Fibroblast of skin of left biceps (primary cell): ENCODE measurements at regions not wholly inside any gene's neighbourhood (a gene's known extent, or its start where the extent isn't known, plus 50 kb on each side); places are given as distances from the start of the nearest gene placed in this dataset.
"Not testable (repeated sequence)": the region's sequence is repeated elsewhere in the genome, so short reads cannot be mapped to it uniquely, and the experiment has no call there.

Experiments
- DNase-seq, 2 experiments: peaks; one replicate each; pipeline ENCODE4 v3.0.0-alpha.2; 2013; ENCODE audit warnings: low read depth in 2 of 2

- DNase-seq: no peak
These were observed 145.3 kb upstream of the SLC35G4 start for GRCh38 chr18:11464129-11464528.

GRCh38 chr18:11458447-11458846, 150.9 kb upstream of the SLC35G4 start:
- DNase-seq: no peak

- DNase-seq: not testable (repeated sequence)
These were observed 151.5 kb upstream of the SLC35G4 start for GRCh38 chr18:11457853-11458252.

GRCh38 chr18:11454040-11454439, 155.4 kb upstream of the SLC35G4 start:
- no peak for DNase-seq

GRCh38 chr18:11444169-11444568, 165.2 kb upstream of the SLC35G4 start:
- not testable (repeated sequence) for DNase-seq

GRCh38 chr18:11437046-11437445, 172.3 kb upstream of the SLC35G4 start:
- DNase-seq: peak in 1 of 2 experiments; percentile 18

- no peak for DNase-seq
These were observed 177.0 kb upstream of the SLC35G4 start for GRCh38 chr18:11432360-11432811.

- DNase-seq: no peak
These were observed 179.5 kb upstream of the SLC35G4 start for GRCh38 chr18:11429876-11430275.

- peak in 1 of 2 experiments; percentile 32 for DNase-seq
These were observed 184.2 kb upstream of the SLC35G4 start for GRCh38 chr18:11425211-11425610.

GRCh38 chr18:11419338-11419737, 190.1 kb upstream of the SLC35G4 start:
- no peak for DNase-seq

- no peak for DNase-seq
These were observed 196.6 kb upstream of the SLC35G4 start for GRCh38 chr18:11412811-11413210.

GRCh38 chr18:11411048-11411447, 198.3 kb upstream of the SLC35G4 start:
- peak; percentile 93 to 95 for DNase-seq

GRCh38 chr18:11408555-11409065, 200.8 kb upstream of the SLC35G4 start:
- no peak for DNase-seq

- DNase-seq: peak; percentile 92 to 93
These were observed 201.5 kb upstream of the SLC35G4 start for GRCh38 chr18:11407940-11408339.

GRCh38 chr18:11405804-11406203, 203.6 kb upstream of the SLC35G4 start:
- DNase-seq: no peak

GRCh38 chr18:11400703-11401102, 208.7 kb upstream of the SLC35G4 start:
- no peak for DNase-seq

GRCh38 chr18:11398625-11399024, 210.8 kb upstream of the SLC35G4 start:
- no peak for DNase-seq

GRCh38 chr18:11392980-11393885, 216.2 kb upstream of the SLC35G4 start:
- no peak for DNase-seq

GRCh38 chr18:11392292-11392691, 217.1 kb upstream of the SLC35G4 start:
- DNase-seq: no peak

- DNase-seq: no peak
These were observed 217.7 kb upstream of the SLC35G4 start for GRCh38 chr18:11391661-11392060.

- DNase-seq: no peak
These were observed 220.4 kb upstream of the SLC35G4 start for GRCh38 chr18:11388755-11389680.

GRCh38 chr18:11387880-11388279, 221.5 kb upstream of the SLC35G4 start:
- DNase-seq: no peak
